K562 (cell line): ENCODE measurements at regions not wholly inside any gene's neighbourhood (a gene's known extent, or its start where the extent isn't known, plus 50 kb on each side); places are given as distances from the start of the nearest gene placed in this dataset.

Experiments used
- ATAC-seq: fragments of 200-7000 bp; cut with Tn5 transposase; 3 replicates; pipeline ENCODE4 v1.9.1; 2020; ENCODE audit warnings: moderate library complexity
- BruUV-seq: library from RNA; stranded (reverse); fragments of 400-500 nt; replicated peaks from 2 replicates; lab custom pipeline; 2021; lab: Mats Ljungman, UMichigan
- CTCF ChIA-PET: fragments of 300-600 bp; formaldehyde crosslinking; extraction: SDS; loops from one replicate; lab custom pipeline; 2021; ENCODE audit warnings: low intra/inter-chr PET ratio; lab: Yijun Ruan, JAX
- POLR2A ChIA-PET: fragments of 300-600, 350-650 bp; sonication (Branson Sonifier 250); formaldehyde crosslinking; extraction: SDS; loops from one replicate; lab custom pipeline; 2021; ENCODE audit warnings: antibody characterized with exemption, inconsistent platforms; lab: Yijun Ruan, JAX
- DNase-seq, 4 experiments: peaks; one replicate each; pipeline versions ENCODE4 v3.0.0 to v3.0.0-alpha.2; 2011 to 2018; ENCODE audit warnings: low spot score in 3 of 4, mixed read lengths in 3 of 4; ENCODE audit errors: extremely low read depth in 1 of 4
- FAIRE-seq: peaks from 2 replicates; lab custom pipeline; 2011; peaks lifted over from hg19 to GRCh38; lab: Jason Lieb, UNC
- H2AFZ ChIP-seq: 2 replicates; pipeline ENCODE4 v1.6.0; 2011; ENCODE audit warnings: low read depth, low read length, control low read depth, inconsistent platforms
- H3K27ac ChIP-seq: fragments of 200-600 bp; 3 replicates; pipeline ENCODE4 v1.8.0; 2011; ENCODE audit warnings: low read depth, mild to moderate bottlenecking, control low read depth, inconsistent platforms, low read length, moderate library complexity, mixed read lengths; ENCODE audit errors: extremely low read depth
- H3K27me3 ChIP-seq, 2 experiments: fragments of 300-600 bp in 1 of 2; 2 replicates in 1 of 2; 3 replicates in 1 of 2; pipeline versions ENCODE4 v1.6.0 to v1.8.0; 2011; ENCODE audit warnings: inconsistent platforms in 2 of 2, low read length in 2 of 2, mild to moderate bottlenecking in 1 of 2, mixed read lengths in 1 of 2, moderate library complexity in 1 of 2; ENCODE audit not compliant: control insufficient read depth in 2 of 2, insufficient read depth in 2 of 2
- H3K36me3 ChIP-seq: fragments of 300-600 bp; 3 replicates; pipeline ENCODE4 v1.8.0; 2011; ENCODE audit warnings: mild to moderate bottlenecking, low read length, inconsistent platforms; ENCODE audit not compliant: control insufficient read depth, insufficient read depth
- H3K4me1 ChIP-seq, 2 experiments: fragments of 200-600 bp in 1 of 2; replicated peaks in 1 of 2; 2 replicates in 1 of 2; 3 replicates in 1 of 2; pipeline versions ENCODE4 v1.5.1 to v1.8.0; 2011; ENCODE audit warnings: inconsistent platforms in 2 of 2, low read length in 2 of 2, mild to moderate bottlenecking in 1 of 2, mixed read lengths in 1 of 2, moderate library complexity in 1 of 2; ENCODE audit not compliant: control insufficient read depth in 2 of 2, insufficient read depth in 2 of 2
- H3K4me2 ChIP-seq: 2 replicates; pipeline ENCODE4 v1.6.1; 2011; ENCODE audit warnings: low read length, control low read depth, inconsistent platforms, mixed read lengths; ENCODE audit not compliant: insufficient read depth
- H3K4me3 ChIP-seq: fragments of 200-600 bp; sonication (generic), shearing (Covaris generic); 2 replicates; pipeline ENCODE4 v1.5.1; 2016; ENCODE audit warnings: control low read depth, inconsistent platforms
- H3K79me2 ChIP-seq: fragments of 200-600 bp; 3 replicates; pipeline ENCODE4 v1.8.0; 2011; ENCODE audit warnings: low read length, inconsistent platforms; ENCODE audit not compliant: control insufficient read depth, insufficient read depth
- H3K9ac ChIP-seq, 2 experiments: 2 replicates each; pipeline versions ENCODE4 v1.6.0 to v1.6.1; 2011; ENCODE audit warnings: low read depth in 2 of 2, low read length in 2 of 2, control low read depth in 1 of 2, inconsistent platforms in 1 of 2, mild to moderate bottlenecking in 1 of 2, mixed read lengths in 1 of 2; ENCODE audit not compliant: insufficient read depth in 1 of 2
- H3K9me1 ChIP-seq: one replicate; pipeline ENCODE4 v1.6.0; 2011; ENCODE audit warnings: inconsistent platforms, mild to moderate bottlenecking, low read length, moderate library complexity; ENCODE audit not compliant: control insufficient read depth, insufficient read depth
- H3K9me3 ChIP-seq: replicated peaks from 2 replicates; pipeline ENCODE4 v1.5.1; 2011; ENCODE audit warnings: low read depth, low read length, inconsistent platforms; ENCODE audit not compliant: control insufficient read depth, insufficient read depth
- H4K20me1 ChIP-seq: replicated peaks from 2 replicates; pipeline ENCODE4 v1.6.1; 2011; ENCODE audit warnings: low read length, inconsistent platforms, mixed read lengths; ENCODE audit not compliant: control insufficient read depth, insufficient read depth
- FOS ChIP-seq: IDR thresholded peaks from 3 replicates; pipeline ENCODE4 v1.6.1; 2011; ENCODE audit not compliant: insufficient read length; ENCODE audit errors: extremely low read depth
- HDAC2 ChIP-seq: fragments of 450-650 bp; IDR thresholded peaks from 2 replicates; pipeline ENCODE4 v1.6.1; 2016; ENCODE audit warnings: mild to moderate bottlenecking
- KDM4B ChIP-seq, 2 experiments: fragments of 450-650 bp in 1 of 2; sonication (generic) in 1 of 2; IDR thresholded peaks; 2 replicates each; pipeline ENCODE4 v1.6.1; 2016 to 2017; ENCODE audit warnings: borderline replicate concordance in 2 of 2, antibody characterized with exemption in 1 of 2, low read depth in 1 of 2, mild to moderate bottlenecking in 1 of 2
- KHSRP ChIP-seq: fragments of 450-650 bp; IDR thresholded peaks from 2 replicates; pipeline ENCODE4 v1.6.1; 2017
- NCOA6 ChIP-seq: fragments of 450-650 bp; IDR thresholded peaks from 2 replicates; pipeline ENCODE4 v1.6.1; 2017; ENCODE audit warnings: mild to moderate bottlenecking
- SP1 ChIP-seq: sonication (generic); formaldehyde crosslinking; IDR thresholded peaks from 2 replicates; pipeline ENCODE4 v1.8.1; 2022; ENCODE audit warnings: mild to moderate bottlenecking, missing genetic modification reagents
- STAT6 ChIP-seq: sonication (generic); formaldehyde crosslinking; IDR thresholded peaks from 2 replicates; pipeline ENCODE4 v1.8.1; 2023; ENCODE audit warnings: mild to moderate bottlenecking, missing genetic modification reagents
- U2AF1 ChIP-seq: fragments of 200-400 bp; formaldehyde crosslinking; optimal IDR thresholded peaks from 2 replicates; pipeline ENCODE3; 2017; ENCODE audit warnings: mild to moderate bottlenecking, low read depth, low read length, moderate library complexity
- ZNF561 ChIP-seq: fragments of 450-650 bp; formaldehyde crosslinking; conservative IDR thresholded peaks from 2 replicates; pipeline ENCODE4 v1.4.0; 2020; ENCODE audit warnings: mild to moderate bottlenecking, moderate library complexity
- WGBS: fragments of 100-300 bp; shearing (Covaris generic); methylation state at CpG from one replicate; pipeline ENCODE4 v1.1.6; 2016; ENCODE audit warnings: low coverage, mixed read lengths; ENCODE audit not compliant: insufficient coverage; ENCODE audit errors: missing lambda C conversion rate; 5-methylcytosine and 5-hydroxymethylcytosine counted together
- in situ Hi-C: fragments of 300-500 bp; cut with MboI; formaldehyde crosslinking; loops from 4 replicates; pipeline ENCODE4 v1.15.0; 2018; ENCODE audit warnings: inconsistent platforms, mixed read lengths
- intact Hi-C: fragments of 100-400 bp; cut with micrococcal nuclease; formaldehyde crosslinking; loops from 2 replicates; pipeline ENCODE4 v1.14.2; 2022
- TF ChIP-seq, protein P1 (sequence below), 3 experiments: fragments of 200-800 bp in 1 of 3; sonication (Bioruptor generic) in 1 of 3; sonication (generic) in 1 of 3; formaldehyde crosslinking in 1 of 3; IDR thresholded peaks; 2 replicates each; pipeline versions ENCODE4 v1.6.1 to v1.8.0; 2016 to 2022; ENCODE audit warnings: mild to moderate bottlenecking in 2 of 3, missing compliant biosample characterization in 2 of 3, missing genetic modification characterization in 2 of 3, missing genetic modification reagents in 1 of 3
- TF ChIP-seq, protein P2 (sequence below), 2 experiments: fragments of 450-650 bp; IDR thresholded peaks; 2 replicates each; pipeline ENCODE4 v1.6.1; 2016; ENCODE audit warnings: mild to moderate bottlenecking in 2 of 2, borderline replicate concordance in 1 of 2, low read depth in 1 of 2, moderate library complexity in 1 of 2

DNA sequence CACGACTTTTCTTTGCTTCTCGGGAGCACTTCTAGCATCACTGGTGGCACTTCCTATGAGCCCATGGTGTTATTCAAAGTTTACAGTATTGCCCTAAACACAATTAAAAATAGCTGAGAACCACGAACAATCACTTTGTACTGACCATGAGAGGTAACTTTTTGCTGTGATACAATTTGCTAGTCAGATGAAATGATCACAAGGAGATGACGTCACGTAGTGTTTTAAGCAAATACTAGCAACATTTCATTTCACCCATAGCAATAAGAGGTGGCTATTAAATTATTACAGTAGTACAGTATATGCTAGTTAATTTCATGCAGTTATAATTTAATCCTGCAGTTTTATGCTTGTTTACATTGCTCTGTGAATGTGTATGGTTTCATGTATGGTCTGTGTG is 108.9 kb upstream of the DOK6 start:
- no peaks in the 10 kb centered on the region for H3K79me2 ChIP-seq
- no peak overlapping the region for H3K27ac ChIP-seq
- H3K4me1 ChIP-seq: no peaks in the 10 kb centered on the region
- BruUV-seq: no TSS peak
- H3K9me1 ChIP-seq: no peaks in the 10 kb centered on the region
- in situ Hi-C loops (no loop called here), intact Hi-C loops (no loop called here)
- H3K9ac ChIP-seq: no peak overlapping the region
- ChIA-PET CTCF (no interaction called here), POLR2A (no interaction called here)
- H3K27me3 ChIP-seq: no peaks in the 10 kb centered on the region
- WGBS: 0% methylated on average over 5 of the region's 5 CpGs
- H3K4me3 ChIP-seq: no peak overlapping the region
- no peak overlapping the region for H2AFZ ChIP-seq
- H3K4me2 ChIP-seq: no peak overlapping the region
- H4K20me1 ChIP-seq: no peaks in the 10 kb centered on the region
- FAIRE-seq (no peak), ATAC-seq (no peak), DNase-seq (no peak)
- H3K9me3 ChIP-seq: no peaks in the 10 kb centered on the region
- no peaks in the 10 kb centered on the region for H3K36me3 ChIP-seq
- TF ChIP-seq, protein P1, sequence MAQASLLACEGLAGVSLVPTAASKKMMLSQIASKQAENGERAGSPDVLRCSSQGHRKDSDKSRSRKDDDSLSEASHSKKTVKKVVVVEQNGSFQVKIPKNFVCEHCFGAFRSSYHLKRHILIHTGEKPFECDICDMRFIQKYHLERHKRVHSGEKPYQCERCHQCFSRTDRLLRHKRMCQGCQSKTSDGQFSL (CRISPR knock-in tag; IDR thresholded peaks at IDR 0.05): no peak
- TF ChIP-seq, protein P1 (tag; IDR thresholded peaks at IDR 0.05): no peak
- TF ChIP-seq SP1 (CRISPR knock-in tag) (no peak), FOS (no peak), STAT6 (CRISPR knock-in tag) (no peak), KDM4B (IDR thresholded peaks at IDR 0.05; ENCODE audit: borderline replicate concordance in 2 of 2, low read depth in 1 of 2) (no peak), HDAC2 (no peak), NCOA6 (no peak), KHSRP (no peak), U2AF1 (no peak), ZNF561 (CRISPR knock-in tag) (no peak)
- TF ChIP-seq, protein P2, sequence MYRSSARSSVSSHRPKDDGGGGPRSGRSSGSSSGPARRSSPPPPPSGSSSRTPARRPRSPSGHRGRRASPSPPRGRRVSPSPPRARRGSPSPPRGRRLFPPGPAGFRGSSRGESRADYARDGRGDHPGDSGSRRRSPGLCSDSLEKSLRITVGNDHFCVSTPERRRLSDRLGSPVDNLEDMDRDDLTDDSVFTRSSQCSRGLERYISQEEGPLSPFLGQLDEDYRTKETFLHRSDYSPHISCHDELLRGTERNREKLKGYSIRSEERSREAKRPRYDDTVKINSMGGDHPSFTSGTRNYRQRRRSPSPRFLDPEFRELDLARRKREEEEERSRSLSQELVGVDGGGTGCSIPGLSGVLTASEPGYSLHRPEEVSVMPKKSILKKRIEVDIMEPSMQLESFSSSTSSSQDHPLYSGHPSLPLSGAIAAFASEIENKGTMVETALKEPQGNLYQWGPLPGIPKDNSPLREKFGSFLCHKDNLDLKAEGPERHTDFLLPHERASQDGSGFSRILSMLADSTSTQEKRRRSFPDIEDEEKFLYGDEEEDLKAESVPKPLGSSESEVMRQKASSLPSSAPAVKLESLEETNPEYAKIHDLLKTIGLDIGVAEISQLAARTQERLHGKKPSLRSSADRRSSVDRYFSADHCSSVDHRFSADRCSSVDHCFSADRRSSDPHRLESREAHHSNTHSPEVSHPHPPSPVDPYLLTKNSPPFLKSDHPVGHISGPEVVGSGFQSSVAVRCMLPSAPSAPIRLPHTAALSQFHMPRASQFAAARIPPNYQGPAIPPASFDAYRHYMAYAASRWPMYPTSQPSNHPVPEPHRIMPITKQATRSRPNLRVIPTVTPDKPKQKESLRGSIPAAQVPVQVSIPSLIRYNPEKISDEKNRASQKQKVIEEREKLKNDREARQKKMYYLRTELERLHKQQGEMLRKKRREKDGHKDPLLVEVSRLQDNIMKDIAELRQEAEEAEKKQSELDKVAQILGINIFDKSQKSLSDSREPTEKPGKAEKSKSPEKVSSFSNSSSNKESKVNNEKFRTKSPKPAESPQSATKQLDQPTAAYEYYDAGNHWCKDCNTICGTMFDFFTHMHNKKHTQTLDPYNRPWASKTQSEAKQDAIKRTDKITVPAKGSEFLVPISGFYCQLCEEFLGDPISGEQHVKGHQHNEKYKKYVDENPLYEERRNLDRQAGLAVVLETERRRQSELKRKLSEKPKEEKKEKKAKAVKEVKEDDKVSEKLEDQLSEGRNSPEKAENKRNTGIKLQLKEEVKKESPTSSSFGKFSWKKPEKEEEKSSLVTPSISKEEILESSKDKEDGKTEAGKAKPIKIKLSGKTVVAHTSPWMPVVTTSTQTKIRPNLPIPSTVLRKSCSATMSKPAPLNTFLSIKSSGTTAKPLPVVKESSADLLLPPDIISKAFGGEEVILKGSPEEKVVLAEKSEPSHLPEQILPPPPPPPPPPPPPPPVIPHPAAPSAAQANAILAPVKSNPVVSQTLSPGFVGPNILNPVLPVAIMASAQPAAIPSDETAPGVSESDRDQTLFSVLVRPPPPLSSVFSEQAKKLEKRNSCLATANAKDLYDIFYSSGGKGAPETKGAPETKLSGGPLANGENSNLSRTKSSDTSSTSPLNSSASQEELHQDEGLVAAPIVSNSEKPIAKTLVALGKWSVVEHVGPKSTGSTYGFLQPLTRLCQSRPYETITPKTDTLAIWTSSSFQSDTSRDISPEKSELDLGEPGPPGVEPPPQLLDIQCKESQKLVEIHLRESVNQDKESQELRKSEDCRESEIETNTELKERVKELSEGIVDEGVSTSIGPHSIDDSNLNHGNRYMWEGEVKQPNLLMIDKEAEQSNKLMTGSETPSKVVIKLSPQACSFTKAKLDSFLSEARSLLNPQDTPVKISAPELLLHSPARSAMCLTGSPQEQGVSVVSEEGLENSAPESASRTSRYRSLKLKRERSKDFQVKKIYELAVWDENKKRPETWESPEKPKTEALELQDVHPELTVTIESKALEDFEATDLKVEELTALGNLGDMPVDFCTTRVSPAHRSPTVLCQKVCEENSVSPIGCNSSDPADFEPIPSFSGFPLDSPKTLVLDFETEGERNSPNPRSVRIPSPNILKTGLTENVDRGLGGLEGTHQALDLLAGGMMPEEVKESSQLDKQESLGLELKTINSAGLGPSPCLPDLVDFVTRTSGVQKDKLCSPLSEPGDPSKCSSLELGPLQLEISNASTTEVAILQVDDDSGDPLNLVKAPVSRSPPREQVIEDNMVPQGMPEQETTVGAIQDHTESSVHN (IDR thresholded peaks at IDR 0.05; ENCODE audit: borderline replicate concordance in 1 of 2, low read depth in 1 of 2): no peak
